Skin of body (tissue), 1 donor: ENCODE measurements at regions not wholly inside any gene's neighbourhood (a gene's known extent, or its start where the extent isn't known, plus 50 kb on each side); places are given as distances from the start of the nearest gene placed in this dataset.

ENCODE experiments used
- DNase-seq: peaks from one replicate; lab custom pipeline; 2025; lab: John Stamatoyannopoulos, UW

- DNase-seq: no peak
Observed at GRCh38 chr7:42987648-42988214, 55.6 kb downstream of the MRPL32 start.

GRCh38 chr7:42991024-42991423 is 58.8 kb downstream of the MRPL32 start:
- DNase-seq: no peak

DNA sequence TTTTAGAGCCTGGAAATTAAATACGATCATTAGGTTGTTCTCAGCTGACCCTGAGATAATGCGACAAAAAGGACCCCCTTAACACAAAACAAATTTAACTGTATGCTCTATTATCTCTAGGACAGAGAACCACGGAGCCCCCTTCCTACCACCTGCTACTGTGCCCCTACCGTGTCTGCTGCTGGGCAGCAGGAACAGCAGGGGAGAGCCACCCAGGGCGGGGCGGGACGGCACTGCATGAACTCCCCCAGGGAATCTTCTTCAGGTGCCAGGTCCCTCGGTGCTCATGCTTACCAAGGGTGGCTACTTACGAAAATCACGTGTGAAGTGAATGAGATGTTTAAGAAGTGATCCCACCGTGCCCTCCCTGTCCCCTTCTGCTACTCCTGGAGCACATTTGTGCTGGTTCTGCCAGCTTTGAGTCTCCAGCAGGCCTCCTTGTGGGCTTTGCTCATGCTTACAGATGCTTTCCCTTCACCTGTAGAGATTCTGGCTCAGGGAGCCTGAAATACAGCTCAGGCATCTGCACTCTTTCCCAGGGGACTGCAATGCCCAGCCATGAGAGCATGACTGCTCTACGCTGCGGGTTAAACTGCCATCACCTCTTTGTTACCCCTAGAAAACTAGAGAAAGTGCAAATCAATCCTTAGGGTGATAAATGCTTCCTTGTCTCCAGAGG is 59.9 kb downstream of the MRPL32 start:
- DNase-seq: no peak

GRCh38 chr7:42993038-42993437 is 60.9 kb downstream of the MRPL32 start:
- no peak for DNase-seq

- DNase-seq: no peak
Observed at GRCh38 chr7:42994096-42994495, 61.9 kb downstream of the MRPL32 start.

- no peak for DNase-seq
Observed at GRCh38 chr7:42997611-42998010, 65.4 kb downstream of the MRPL32 start.

DNA sequence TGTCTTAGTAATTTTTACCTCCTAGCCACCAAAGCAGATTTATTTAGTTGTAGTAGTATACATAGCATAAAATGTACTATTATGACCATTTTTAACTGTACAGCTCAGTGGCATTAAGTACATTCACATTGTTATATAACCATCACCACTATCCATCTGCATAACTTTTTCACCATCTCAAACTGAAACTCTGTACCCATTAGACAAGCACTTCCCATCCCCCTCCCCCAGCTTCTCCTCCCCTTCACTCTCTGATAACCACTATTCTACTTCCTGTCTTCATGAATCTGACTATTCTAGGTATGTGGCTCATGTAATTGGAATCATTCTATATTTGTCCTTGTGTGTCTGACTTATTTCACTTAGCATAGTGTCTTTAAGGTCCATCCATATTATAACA is 71.9 kb downstream of the MRPL32 start:
- no peak for DNase-seq

DNA sequence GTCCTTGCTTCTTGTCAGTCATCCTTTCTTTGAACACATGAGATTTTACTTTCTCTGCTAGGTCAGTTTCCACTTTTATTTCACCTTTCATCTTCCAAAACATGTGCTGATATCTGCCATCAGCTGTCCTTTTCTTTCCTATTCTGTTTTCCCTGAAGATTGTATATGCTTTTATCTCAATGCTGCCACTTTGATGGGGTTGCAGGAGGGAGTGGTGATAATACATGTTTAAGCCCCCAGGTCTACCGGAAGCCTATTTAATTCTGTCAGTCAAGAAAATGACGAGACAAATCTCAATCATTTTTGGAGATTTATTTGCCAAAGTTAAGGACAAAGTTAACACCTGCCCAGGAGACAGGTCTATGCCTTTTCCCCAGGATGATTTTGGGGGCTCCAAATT is 73.8 kb downstream of the MRPL32 start:
- DNase-seq: no peak

- DNase-seq: peak; percentile 41
Observed at GRCh38 chr7:43010061-43010460, 77.9 kb downstream of the MRPL32 start.

- DNase-seq: no peak
Observed at GRCh38 chr7:43011879-43012278, 79.7 kb downstream of the MRPL32 start.

DNA sequence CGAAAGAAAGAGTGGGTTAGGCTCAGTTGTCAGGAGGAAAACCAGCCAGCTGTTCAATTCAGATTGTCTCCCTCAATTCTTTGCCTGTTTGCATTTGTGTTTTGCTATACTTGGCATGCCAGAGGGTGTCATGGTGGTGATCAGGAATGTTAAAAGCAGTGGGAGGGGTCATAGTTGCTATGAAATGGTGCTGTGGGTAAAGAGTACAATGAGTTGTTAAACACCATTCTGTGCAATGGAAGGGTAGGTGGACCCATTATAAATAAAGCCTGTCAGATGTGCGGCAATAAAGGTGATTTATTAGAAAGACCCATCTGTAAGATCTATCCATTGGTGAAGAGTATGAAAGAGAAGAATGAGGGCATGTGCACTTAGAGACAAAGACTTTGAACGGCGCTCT is 82.2 kb downstream of the MRPL32 start:
- no peak for DNase-seq

GRCh38 chr7:43015301-43015700 is 83.1 kb downstream of the MRPL32 start:
- no peak for DNase-seq

- DNase-seq: no peak
Observed at GRCh38 chr7:43018446-43018845, 86.3 kb downstream of the MRPL32 start.

GRCh38 chr7:43021431-43021830 is 89.3 kb downstream of the MRPL32 start:
- no peak for DNase-seq

GRCh38 chr7:43022008-43022407 is 89.8 kb downstream of the MRPL32 start:
- no peak for DNase-seq

GRCh38 chr7:43033369-43033768 is 79.1 kb upstream of the HECW1 start:
- DNase-seq: no peak

DNA sequence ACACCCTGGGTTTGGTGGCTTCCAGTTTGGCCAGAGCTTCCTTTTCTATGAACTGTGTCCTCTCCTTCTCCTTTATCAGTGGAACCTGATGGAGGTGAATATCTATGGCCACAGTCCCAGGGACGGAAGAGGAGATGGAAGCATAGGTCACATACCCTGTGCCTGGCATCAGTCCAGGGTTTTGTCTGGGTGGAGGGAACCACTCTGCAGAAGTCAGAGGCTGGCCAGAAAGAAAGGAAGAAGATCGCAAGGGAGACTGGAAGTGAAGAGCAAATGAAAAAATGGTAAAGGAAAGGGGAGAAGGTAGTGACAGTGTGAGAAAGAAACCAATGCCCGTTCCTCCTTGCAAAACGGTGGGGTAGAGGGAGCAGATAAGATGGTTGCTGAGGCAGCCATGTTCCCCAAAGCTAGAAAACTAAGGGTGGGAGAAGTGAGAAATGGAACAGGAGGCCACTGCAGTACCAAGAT is 77.9 kb upstream of the HECW1 start:
- DNase-seq: no peak

DNA sequence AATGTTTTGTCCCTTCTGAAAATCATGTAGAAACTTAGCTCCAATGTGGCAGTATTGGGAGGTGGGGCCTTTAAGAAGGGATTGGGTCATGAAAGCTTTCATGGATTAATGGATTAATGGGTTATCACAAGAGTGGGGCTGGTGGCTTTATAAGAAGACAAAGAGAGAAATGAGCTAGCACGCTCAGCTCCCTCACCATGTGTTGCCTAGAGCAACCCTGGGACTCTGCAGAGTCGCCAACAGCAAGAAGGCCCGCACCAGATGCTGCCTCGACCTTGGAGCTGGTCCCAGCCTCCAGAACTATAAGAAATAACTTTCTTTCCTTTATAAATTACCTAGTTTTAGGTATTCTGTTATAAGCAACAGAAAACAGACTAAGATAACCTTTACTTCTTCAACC is 74.9 kb upstream of the HECW1 start:
- DNase-seq: peak; percentile 37

DNA sequence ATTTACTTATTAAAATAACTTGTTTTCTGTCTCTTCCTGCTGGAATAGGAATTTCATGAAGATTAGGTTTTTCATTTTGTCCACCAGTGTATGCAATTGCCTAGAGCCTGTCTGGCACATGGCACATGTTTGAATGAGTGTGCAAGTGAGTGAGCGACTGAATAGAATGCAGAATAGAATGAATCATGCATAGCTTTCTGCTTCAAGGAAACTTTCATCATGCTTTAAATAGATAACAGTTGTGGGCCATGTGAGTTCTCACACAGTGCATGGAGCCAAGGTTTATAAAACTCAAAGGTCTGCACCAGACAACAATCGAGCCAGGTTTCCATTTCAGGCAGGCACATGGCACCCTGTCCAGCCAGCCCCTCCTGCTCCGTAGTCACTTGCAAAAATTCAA is 74.2 kb upstream of the HECW1 start:
- DNase-seq: peak; percentile 81

DNA sequence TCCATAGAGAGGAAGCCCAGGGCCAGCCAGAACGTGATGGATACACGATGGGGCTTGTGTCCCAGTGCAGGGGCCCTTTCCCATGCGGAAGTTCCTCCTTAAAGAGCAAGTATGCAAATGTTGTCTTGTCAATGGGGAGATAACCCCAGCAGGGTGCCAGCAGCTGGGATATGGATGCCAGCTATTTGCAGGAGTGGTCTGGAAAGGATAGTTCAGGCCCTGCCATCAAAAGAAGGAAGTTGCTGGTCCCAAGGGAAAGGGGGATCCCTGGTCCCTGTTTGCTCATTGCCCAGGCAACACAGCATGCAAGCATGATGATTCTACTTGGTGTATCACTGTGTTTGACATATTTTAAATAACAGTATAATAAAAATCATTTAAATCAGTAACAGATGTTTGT is 73.1 kb upstream of the HECW1 start:
- DNase-seq: peak; percentile 49

GRCh38 chr7:43040461-43040860 is 72.0 kb upstream of the HECW1 start:
- no peak for DNase-seq

DNA sequence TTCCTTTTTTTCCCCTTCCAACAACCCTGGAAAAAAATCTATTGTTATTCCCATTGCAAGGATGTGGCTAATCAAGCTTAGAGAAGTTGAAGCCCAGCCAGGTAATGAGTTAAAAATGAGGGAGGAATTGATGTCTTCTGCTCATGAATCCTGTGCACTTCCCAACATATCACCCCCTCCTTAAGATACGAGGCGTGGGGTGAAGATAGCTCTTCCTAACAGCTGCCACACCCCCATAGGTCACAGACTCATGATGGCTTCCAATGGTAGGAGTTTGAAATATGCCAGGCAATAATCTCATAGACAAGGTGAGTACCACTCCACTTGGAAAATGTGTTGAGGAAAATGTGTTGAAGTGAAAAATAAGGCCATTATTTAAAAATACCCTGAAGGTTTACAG is 71.3 kb upstream of the HECW1 start:
- no peak for DNase-seq

- no peak for DNase-seq
Observed at GRCh38 chr7:43041724-43042123, 70.7 kb upstream of the HECW1 start.

- DNase-seq: peak; percentile 40
Observed at GRCh38 chr7:43042302-43042701, 70.1 kb upstream of the HECW1 start.
